PC-9 (cell line): ENCODE measurements at regions not wholly inside any gene's neighbourhood (a gene's known extent, or its start where the extent isn't known, plus 50 kb on each side); places are given as distances from the start of the nearest gene placed in this dataset.

Experiments used
- EZH2 ChIP-seq: fragments of 200-600 bp; sonication (generic); IDR thresholded peaks from 2 replicates; pipeline ENCODE4 v1.8.0; 2017; ENCODE audit warnings: antibody characterized with exemption, low read depth
- TF ChIP-seq, protein P1 (sequence below): fragments of 200-600 bp; sonication (generic); conservative IDR thresholded peaks from 2 replicates; pipeline ENCODE4 v1.6.1; 2017; ENCODE audit warnings: mixed run types, antibody characterized with exemption, mild to moderate bottlenecking, moderate library complexity

DNA sequence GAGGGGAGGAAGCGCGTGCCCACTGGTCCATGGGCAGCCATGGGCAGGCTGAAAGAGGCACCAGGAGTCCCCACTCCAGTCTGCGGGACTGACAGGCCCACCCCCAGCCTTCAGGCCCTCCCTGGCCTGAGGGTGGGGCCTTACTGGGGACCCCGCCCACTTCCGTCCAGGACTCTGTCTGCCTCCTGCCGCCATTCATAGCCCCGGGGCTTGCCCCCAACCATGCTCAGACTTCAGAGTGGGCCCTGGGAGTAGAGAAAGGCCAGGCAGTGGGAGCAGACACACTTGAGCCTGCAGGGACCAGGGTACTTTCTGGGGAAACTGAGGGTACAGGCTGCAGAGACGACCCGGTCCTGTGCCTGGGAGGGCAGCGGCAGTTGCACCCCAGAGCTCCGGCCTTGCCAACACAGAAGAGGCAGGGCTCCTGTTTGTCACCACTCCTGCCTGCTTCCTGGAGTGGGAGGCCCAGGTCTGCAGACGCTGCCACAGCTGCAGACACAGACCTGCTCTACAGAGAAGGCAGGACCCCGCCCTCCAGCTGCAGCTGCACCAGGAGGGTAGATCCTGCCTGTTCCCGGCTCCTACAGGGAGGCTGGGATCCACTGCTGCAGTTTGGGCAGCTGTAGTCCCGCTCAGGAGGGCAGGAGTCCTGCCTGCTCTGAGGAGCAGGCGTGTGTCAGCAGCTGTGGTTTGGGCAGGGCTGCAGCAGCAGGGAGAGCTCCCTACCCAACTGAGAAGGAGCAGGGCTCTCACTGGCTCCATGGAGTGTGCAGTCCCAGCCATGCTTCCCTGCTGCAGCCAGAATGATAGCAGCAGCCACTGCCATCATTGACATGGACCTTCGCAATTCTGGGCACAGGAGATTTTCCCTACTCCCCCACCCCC is 387.9 kb upstream of the ANO3 start:
- TF ChIP-seq, protein P1, sequence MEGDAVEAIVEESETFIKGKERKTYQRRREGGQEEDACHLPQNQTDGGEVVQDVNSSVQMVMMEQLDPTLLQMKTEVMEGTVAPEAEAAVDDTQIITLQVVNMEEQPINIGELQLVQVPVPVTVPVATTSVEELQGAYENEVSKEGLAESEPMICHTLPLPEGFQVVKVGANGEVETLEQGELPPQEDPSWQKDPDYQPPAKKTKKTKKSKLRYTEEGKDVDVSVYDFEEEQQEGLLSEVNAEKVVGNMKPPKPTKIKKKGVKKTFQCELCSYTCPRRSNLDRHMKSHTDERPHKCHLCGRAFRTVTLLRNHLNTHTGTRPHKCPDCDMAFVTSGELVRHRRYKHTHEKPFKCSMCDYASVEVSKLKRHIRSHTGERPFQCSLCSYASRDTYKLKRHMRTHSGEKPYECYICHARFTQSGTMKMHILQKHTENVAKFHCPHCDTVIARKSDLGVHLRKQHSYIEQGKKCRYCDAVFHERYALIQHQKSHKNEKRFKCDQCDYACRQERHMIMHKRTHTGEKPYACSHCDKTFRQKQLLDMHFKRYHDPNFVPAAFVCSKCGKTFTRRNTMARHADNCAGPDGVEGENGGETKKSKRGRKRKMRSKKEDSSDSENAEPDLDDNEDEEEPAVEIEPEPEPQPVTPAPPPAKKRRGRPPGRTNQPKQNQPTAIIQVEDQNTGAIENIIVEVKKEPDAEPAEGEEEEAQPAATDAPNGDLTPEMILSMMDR = no peak
- TF ChIP-seq EZH2 = no peak
